PC-9 (cell line): ENCODE measurements at regions not wholly inside any gene's neighbourhood (a gene's known extent, or its start where the extent isn't known, plus 50 kb on each side); places are given as distances from the start of the nearest gene placed in this dataset.

ENCODE experiments used
- CTCF ChIP-seq: fragments of 200-600 bp; sonication (generic); conservative IDR thresholded peaks from 2 replicates; pipeline ENCODE4 v1.6.1; 2017; ENCODE audit warnings: mixed run types, antibody characterized with exemption, mild to moderate bottlenecking, moderate library complexity
- EZH2 ChIP-seq: fragments of 200-600 bp; sonication (generic); IDR thresholded peaks from 2 replicates; pipeline ENCODE4 v1.8.0; 2017; ENCODE audit warnings: antibody characterized with exemption, low read depth

DNA sequence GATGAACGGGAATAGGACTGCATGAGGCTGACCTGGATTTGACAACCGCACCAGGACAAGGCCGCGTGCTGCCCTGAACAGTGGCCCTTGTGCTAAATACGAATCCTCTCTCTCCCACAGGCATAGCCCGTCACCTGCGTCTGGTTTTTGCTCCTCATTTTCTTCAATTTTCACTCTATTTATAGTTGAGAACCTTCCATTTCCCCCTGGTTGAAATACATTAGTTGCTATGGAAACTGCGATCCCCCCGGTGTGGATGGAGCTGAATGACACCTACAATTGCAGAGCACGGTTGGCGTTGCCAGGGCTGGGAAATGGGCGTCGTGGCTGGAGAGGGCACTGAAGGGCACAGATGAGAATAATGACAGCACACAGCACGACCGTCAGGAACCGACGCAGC lies 158.6 kb upstream of the PITRM1 start:
- TF ChIP-seq CTCF (no peak), EZH2 (no peak)
